Stimulated activated CD4-positive, alpha-beta T cell treated with anti-CD3 and anti-CD28 coated beads, Interleukin-4, amount 100 ng/mL, for 24 hours (primary cell): ENCODE measurements at regions not wholly inside any gene's neighbourhood (a gene's known extent, or its start where the extent isn't known, plus 50 kb on each side); places are given as distances from the start of the nearest gene placed in this dataset.
"Not testable (repeated sequence)": the region's sequence is repeated elsewhere in the genome, so short reads cannot be mapped to it uniquely, and the experiment has no call there.

Source experiments
- DNase-seq: peaks from one replicate; pipeline ENCODE4 v3.0.0-alpha.2; 2020

DNA sequence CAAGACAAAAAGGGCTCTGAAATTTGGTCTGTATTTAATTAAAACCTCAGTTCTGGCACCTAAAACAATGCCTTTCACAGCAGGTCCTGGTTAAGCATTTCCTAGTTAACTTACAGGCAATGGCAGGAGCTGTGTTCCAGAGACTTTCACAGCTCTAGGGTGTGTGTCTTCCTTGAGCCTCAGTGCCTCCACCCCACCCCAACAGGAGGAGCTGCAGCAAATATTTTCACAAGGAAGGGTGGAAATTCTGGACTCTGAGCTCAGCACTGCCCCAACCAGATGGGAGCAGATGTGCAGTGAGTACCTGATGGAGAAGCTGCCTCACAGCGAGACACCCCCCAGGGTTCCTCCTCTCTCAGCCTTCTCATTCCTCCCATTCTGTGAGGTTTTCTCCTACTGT lies 106.3 kb upstream of the SPATA12 start:
- DNase-seq, result no peak

DNA sequence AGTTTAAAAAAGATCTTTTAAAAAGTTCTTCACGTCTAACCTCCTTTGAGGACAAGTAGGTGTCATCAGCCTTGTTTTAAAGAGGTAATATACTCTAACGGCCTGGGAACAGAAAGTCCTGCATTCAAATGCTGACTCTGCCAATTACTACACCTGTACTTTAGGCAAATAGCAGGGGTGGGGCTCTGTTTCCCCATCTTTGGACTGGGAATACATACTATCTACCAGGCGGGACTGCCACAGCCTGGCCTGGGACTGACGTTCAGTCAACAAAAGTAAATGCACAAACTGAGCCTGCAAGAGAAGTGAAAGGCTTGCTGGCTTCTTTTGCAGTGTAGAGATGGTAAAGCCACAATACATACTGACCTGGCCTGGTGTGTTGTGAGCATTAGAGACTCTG lies 107.6 kb upstream of the SPATA12 start:
- no peak for DNase-seq

DNA sequence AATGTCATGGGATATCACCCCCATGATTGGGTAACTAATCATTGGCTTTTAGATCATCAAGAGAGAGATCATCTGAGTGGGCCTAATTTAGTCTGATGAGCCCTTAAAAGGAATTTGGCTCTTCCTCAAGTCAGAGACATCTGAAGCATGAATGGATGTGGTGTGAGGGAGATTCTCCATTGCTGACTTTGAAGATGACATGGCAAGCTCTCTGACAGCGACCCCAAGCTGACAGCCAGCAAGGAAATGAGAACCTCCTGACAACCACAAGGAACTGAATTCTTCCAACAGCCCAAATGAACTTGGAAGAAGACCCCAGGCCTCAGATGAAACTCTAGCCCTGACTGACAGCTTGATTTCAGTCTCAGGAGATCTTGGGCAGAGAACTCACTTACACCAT lies 108.4 kb upstream of the SPATA12 start:
- DNase-seq, result no peak

DNA sequence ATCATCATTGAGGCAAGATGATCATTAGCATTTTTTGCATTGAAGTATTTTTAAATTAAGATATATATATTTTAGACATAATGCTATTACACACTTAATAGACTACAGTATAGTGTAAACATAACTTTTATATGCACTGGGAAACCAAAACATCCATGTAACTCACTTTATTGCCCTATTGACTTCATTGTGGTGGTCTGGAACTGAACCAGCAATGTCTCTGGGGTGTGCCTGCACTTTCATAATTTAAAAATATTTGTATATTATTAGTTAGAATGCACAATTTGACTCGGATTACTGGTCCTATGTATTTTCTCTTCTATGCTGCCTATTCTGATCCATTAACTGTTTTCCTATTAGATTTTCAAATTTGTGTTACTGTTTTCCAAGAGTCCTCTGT lies 109.1 kb upstream of the SPATA12 start:
- DNase-seq, result no peak

DNA sequence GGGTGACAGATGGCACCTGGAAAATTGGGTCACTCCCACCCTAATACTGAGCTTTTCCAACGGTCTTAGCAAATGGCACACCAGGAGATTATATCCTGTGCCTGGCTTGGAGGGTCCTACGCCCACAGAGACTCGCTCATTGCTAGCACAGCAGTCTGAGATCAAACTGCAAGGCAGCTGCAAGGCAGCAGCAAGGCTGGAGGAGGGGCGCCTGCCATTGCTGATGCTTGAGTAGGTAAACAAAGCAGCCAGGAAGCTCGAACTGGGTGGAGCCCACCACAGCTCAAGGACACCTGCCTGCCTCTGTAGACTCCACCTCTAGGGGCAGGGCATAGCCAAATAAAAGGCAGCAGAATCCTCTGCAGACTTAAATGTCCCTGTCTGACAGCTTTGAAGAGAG lies 115.1 kb upstream of the SPATA12 start:
- not testable (repeated sequence) for DNase-seq

DNA sequence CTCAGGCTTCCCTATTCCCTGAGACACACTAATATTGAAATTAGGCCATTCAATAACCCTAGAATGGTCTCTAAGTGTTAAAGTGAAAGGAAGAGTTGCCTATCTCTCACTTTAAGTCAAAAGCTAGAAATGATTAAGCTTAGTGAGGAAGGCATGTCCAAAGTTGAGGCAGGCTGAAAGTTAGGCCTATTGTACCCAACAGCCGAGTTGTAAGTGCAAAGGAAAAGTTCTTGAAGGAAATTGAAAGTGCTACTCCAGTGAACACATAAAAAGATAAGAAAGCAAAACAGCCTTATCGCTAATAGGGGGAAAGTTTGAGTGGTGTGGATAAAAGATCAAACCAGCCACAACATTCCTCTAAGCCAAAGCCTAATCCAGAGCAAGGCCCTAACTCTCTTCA lies 117.9 kb upstream of the SPATA12 start:
- DNase-seq, result no peak

DNA sequence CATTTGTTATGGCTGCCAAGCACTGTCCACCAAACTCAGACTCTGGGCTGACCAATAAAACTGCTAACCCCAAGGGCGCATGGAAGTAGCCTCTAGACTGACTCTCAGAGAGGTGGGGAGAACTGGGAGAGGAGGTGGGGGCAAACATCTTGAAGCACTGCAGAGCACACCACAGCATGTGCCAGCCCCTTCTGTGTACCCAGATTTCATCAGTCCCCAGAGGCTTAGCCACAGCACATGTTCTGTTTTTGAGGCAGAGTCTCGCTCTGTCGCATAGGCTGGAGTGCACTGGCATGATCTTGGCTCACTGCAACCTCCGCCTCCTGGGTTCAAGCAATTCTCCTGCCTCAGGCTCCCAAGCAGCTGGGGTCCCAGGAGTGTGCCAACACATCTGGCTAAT lies 119.5 kb upstream of the SPATA12 start:
- no peak for DNase-seq

DNA sequence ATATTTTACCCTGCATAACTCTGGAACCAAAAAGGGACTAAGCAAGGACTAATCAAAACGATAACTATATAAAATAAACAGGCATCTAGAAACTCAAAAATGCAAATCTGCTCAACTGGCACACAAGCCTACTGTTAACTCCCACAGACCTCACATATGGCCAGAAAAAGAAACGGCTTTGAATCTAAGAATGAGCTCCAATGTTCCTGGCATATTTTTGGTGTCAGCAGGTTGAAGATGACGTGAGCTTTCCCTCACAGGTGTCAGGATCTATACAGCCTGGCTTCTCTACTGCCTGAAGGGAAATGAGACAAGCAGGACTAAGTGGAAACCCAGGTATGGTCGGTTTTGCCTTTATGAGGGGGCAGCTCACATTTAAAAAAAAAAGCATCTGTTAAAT lies 120.1 kb upstream of the SPATA12 start:
- DNase-seq, result no peak

DNA sequence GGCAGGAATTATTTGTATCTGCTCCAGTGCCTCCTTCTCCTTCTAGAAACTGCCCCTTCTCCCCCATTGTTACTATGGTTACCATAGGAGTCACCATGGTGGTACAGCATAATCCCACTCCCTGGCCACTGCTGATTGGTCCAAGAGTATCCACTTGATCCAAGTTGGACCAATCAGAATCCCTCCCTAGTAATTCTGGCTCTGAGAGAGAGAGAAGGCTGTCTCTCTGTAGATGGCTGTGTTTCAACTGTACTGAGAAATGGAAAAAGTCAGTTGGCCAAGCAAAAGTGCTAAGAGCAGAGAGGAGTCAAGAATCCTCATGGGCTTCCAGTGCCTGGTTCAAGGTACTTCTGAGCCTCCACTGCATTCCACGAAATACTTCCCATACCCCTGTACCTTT lies 120.6 kb upstream of the SPATA12 start:
- DNase-seq, result no peak

DNA sequence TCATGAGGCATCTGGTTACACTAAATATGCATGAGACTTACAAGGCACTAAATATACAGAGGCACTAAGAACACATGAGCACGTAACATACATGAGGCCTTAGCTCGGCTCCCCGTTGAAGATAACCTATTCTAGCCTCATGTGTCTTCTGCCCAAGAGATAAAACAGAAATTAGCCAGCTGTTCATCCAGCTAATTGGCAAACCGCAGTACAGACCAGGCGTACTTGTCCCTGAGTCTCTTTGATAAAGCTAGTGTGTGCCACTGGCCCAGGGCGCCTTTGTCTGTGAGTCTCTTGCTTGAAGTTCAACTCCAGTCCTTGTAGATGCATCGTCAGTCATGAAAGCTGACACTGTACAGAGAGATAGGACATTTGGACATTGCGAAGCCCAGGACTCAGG lies 121.9 kb upstream of the SPATA12 start:
- DNase-seq, result no peak

DNA sequence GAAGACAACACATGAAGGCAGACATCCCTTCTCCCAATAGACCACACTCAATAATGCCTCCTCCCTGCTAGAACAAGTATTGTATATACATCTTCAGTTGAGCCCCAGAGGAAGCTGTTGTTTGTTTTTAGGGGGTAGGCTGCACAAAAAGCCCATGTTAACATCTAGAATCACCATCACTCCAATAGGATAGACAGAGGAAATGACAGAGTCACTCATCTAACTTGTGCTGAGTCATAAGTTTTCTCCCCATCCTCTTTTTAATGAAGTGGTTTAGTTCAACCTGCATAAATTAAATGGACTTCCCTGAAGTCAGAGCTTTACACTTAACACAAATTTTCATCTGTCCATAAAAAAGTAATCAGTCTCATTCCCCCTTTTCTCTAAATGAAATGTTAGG lies 122.9 kb upstream of the SPATA12 start:
- DNase-seq, result no peak

DNA sequence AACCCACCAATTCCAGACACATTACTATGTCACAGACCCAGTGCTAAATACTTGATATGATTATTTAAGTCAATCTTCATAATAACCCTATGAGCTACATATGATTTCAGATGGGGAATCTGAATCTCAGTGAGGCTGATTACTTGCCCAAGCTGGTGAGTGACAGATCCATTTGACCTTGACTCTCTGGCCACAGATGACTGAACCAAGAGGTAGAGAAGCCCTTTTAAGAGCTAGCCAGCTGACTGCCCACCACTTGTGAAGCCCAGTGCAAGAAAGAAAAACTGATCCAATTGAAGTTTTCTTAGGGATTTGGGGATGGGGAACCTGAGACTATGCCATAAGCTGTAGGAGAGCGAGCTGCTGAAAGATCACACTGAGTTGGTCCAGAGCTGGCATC lies 124.7 kb upstream of the SPATA12 start:
- DNase-seq, result no peak

DNA sequence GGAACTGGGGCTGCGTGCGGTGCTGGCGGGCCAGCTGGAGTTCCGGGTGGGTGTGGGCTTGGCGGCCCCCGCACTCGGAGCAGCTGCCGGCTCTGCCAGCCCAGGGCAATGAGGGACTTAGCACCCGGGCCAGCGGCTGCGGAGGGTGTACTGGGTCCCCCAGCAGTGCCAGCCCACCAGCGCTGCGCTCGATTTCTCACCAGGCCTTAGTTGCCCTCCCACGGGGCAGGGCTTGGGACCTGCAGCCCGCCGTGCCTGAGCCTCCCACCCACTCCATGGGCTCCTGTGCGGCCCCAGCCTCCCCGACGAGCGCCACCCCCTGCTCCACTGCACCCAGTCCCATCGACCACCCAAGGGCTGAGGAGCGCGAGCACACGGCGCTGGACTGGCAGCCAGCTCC lies 126.0 kb upstream of the SPATA12 start:
- not testable (repeated sequence) for DNase-seq

DNA sequence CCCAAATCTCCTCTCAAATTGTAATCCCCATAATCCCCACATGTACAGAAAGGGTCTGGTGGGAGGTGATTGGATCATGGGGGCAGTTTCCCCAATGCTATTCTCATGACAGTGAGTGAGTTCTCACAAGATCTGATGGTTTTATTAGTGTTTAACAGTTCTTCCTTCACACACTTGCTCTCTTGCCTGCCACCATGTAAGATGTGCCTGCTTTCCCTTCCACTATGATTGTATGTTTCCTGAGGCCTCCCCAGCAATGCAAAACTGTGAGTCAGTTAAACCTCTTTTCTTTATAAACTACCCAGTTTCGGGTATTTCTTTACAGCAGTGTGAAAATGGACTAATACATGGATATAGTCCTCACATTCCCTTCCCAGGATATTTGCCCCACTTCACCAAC lies 126.7 kb upstream of the SPATA12 start:
- DNase-seq, result no peak

DNA sequence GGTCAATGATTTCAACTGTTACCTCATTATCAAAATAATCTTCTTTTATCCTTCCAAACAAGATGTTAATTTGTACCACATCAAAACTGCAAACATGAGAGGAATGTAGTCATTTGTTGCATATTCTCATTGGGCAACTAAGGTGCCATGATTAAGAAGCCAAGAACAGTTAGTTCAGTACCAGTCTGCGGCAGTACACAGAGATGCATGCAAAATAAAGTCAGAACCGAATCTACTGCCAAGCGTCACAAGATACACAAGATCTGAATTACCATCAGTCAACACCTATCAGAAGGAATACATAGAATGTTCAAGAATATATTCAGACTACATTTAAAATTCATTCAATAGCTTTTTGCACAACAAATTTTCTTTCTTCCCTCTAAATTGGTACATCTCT lies 127.6 kb upstream of the SPATA12 start:
- no peak for DNase-seq

DNA sequence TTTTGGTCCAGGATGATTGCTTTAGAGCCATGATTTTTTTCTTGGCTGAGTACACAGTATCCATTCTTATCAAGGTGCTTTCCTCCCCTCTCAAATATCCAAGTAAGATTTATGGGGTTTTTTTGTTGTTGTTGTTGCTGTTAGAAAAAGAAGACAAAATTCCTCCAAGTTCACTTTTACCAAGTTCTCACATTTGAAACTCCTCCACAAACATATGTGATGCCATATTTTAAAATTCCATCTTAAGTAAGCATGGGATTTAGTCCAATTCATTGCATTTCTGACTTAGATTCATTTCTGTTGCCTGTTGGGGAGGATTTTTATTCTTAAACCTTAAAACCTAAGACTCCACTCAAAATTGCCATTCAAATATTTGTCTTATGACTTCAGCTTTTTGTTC lies 128.6 kb upstream of the SPATA12 start:
- DNase-seq, result no peak

DNA sequence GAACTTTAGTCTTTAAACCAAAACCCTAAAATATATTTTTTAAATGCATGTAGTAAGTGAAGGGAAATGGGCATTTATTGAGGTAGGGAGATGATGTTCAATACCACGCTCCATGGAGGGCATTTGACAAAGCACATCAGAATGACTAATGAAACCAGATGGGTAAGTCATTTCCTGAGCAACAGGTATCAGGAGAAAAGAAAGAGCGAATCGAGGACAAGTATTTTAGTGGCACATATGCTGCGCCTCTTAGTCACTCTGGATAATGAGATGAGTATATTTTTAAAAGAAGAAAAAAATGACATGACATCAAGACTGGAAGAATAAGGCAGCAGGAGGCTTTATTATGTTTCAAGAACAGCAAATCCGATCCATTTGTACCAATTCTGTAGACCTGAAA lies 129.0 kb upstream of the ARHGEF3 start:
- peak; percentile 40 for DNase-seq

DNA sequence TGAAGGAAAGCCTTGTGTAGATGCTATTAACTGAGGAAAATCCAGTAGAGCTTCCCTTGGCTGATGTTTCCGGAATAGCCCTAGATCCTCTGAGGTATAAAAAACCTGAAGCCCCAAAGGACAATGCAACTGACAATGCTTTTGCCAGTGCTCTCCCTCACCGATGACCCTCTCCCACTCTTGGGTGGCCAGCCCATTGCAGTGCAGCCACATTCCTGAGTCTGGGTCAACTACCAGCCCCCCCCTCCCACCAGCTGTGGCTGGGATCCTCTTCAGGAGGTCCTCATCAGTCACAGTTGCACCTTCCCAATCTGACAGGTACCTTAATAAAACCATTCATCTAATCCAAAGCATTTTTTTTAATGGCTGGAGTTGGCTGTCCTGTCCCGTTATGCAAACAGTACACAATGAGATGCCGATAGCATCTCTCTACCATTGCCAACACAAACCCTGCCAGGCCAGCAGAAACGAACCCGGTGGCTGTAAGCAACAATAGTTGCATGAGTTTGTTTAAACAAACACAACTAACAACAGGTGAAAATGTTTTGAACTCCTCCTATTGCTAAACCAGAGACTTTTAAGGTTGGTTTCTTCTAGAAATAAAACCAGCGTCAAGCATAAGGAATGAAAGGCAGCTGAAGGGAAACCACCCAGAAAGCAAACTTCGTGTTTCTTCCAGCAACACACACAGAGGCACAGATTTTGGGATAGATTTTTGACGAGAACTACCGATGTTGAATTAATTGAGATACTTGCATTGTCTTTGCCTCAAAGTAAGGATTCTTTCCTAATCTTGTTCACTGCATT lies 128.3 kb upstream of the ARHGEF3 start:
- DNase-seq, result no peak

DNA sequence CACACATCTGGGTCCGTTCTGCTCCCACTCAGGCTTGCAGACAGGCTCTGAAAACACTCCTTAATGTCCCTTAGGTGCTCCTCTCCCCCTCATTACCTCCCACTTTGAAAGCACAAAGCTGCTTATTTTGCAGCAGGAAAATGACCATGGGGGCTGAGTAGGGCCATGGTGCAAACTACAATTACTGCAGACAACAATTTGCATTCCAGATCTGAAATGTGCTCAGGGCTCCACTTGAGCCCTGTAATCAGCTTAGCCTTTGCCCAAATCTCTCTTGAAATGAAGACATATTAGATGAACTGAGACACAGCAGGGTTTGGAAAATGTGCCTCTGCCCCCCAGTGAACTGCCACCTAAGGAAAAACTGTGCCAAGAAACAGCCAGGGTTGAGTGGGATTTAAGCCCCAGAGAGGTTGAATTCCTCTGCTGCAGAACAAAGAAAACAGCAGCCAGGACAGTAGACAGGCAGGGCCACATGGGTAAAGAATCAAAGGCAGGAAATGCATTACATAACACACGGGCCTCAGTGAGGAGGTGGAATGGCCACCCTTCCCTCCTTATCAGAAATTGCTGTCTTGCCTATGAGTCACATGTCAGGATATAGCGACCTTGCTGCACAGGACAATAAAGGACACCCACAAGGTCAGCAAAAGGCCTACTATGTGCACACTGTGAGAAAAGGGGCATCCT lies 126.8 kb upstream of the ARHGEF3 start:
- peak; percentile 11 for DNase-seq

DNA sequence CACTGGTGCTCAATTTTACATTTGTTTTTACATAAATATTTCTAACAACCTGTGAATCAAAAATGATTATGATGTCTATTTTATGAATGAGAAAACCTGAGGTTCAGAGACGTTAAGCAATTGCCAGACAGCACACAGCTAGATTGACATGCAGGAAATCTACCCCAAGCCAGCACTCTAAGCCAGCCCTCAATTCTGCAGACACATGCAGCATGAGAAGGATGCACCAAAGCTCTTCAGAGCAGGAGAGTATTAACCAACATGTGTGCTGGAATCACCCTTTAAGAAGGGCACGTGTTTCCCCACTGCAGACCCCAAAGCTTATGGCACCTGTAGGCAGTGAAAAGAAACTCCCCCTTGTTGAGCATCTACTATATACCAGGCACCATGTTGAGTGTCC lies 126.1 kb upstream of the ARHGEF3 start:
- DNase-seq, result no peak

DNA sequence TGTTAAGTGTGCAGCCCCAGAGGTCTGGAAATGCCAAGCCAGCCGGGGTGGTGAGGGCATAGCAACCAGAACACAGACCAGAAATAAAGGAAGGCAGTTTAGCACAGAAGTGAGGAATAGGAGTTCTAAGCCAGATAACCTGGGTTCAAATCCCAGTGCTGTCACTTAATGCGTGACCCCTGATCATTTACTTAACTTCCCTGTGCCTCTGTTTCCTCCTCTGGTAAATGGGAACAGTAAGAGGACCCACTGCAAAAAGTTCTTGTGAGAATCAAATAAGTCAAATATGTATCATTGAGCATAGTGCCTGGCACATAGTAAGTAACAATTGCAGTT lies 125.2 kb upstream of the ARHGEF3 start:
- DNase-seq, result no peak

DNA sequence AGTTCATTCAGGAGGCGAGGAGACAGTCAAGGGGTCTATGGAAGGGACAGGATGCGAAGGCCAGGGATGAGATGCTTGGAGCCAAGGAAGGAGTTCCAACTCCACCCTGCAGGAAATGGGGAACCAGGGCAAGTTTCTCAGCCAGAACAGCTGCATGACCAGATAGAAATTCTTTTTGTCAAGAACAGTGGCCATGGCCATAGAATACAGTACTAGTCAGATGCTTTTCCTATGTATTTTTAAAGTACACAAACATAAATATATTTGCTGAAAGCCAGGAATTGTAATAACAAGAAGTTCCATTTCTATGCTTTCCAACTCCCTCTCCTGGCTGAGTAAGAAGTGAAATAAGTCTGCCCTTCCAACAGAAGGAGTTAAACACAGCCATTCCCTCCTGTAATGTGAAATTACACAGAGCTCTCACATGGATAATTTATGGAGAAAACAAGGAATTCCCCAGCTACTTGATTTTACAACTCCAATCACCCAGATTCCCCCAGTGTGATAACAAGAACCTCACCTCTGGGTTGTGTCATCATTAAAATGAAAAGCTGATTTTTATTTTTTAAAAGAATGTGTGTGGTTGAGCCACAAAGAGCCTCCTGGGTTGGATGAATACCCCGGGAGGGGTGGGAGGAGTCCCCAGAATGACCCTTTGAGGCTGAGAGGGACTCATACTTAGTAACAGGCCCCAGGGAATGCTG lies 124.6 kb upstream of the ARHGEF3 start:
- DNase-seq, result no peak

DNA sequence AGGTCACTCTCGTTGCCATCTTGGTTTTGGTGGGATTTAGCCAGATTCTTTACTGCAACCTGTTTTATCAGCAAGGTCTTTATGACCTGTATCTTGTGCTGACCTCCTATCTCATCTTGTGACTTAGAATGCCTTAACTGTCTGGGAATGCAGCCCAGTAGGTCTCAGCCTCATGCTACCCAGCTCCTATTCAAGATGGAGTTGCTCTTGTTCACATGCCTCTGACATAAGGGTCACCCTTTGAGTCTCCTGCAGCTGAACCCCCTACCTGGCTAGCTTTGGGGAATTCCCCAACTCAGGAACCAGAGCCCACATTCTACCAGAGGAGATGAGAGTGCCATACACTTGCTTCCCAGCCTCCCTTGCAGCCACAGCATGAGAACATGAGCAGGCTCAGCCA lies 123.0 kb upstream of the ARHGEF3 start:
- DNase-seq, result not testable (repeated sequence)

DNA sequence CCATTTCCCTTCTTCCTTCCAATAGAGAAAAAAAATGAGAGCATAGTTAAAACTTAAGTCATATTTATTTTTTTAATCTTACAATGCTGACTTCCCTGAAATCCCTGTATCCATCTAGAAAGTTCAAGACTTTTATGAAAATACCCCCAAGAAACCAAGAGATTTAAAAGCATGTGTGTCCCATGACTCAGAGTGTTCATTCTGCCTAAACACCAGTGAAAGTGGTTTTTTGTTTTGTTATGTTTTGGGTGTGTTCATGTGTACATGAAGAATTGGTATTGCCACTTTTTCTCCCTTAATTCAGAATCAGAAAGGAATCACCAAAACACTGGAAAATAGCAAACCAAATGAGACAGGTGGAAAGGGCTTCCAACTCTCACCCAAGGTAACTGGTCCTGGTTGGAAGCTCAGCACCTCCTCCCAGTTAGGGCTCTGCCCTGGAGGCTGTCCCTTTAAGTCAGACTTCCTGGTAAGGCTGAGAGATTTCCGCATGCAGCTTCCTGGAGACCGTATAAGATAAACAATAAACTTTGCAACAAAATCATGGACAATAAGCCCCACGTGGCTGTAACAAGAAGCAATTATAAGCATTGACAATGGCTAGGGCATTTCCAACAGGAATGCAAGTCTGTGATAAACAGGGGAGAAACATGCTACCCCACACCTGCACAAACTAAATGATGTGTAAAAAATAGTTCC lies 121.9 kb upstream of the ARHGEF3 start:
- DNase-seq, result peak; percentile 48
